IMR-90 (cell line): ENCODE measurements at regions not wholly inside any gene's neighbourhood (a gene's known extent, or its start where the extent isn't known, plus 50 kb on each side); places are given as distances from the start of the nearest gene placed in this dataset.

ENCODE experiments used
- ATAC-seq: fragments of 200-7000 bp; cut with Tn5 transposase; 2 replicates; pipeline ENCODE4 v1.9.1; 2020; ENCODE audit warnings: low read depth, mild to moderate bottlenecking, moderate library complexity
- BruUV-seq: library from RNA; stranded (reverse); fragments of 400-500 nt; replicated peaks from 2 replicates; lab custom pipeline; 2021; lab: Mats Ljungman, UMichigan
- CTCF ChIA-PET: fragments of 300-600 bp; formaldehyde crosslinking; extraction: SDS; loops from one replicate; lab custom pipeline; 2021; ENCODE audit warnings: antibody characterized with exemption; lab: Yijun Ruan, JAX
- POLR2A ChIA-PET: fragments of 300-600 bp; sonication (Branson Sonifier 250); formaldehyde crosslinking; loops from one replicate; lab custom pipeline; 2022; ENCODE audit warnings: antibody characterized with exemption; ENCODE audit not compliant: unreplicated experiment; lab: Charles Lee
- DNase-seq: peaks from one replicate; pipeline ENCODE4 v3.0.0; 2013
- H2AFZ ChIP-seq: replicated peaks from 2 replicates; pipeline ENCODE3; 2013; ENCODE audit warnings: low read length, mild to moderate bottlenecking; ENCODE audit not compliant: poor library complexity
- H2AK5ac ChIP-seq: 2 replicates; pipeline ENCODE4 v1.6.1; 2013; ENCODE audit warnings: low read depth, low read length, inconsistent platforms
- H2AK9ac ChIP-seq: replicated peaks from 2 replicates; pipeline ENCODE3; 2013; ENCODE audit warnings: mild to moderate bottlenecking, low read depth, low read length, moderate library complexity; ENCODE audit not compliant: poor library complexity
- H2BK120ac ChIP-seq: 2 replicates; pipeline ENCODE4 v1.6.1; 2013; ENCODE audit warnings: low read depth, low read length, inconsistent platforms
- H2BK15ac ChIP-seq: 3 replicates; pipeline ENCODE4 v1.6.1; 2013; ENCODE audit warnings: low read depth, low read length, inconsistent platforms
- H2BK20ac ChIP-seq: 2 replicates; pipeline ENCODE4 v1.6.1; 2013; ENCODE audit warnings: low read depth, mild to moderate bottlenecking, inconsistent platforms, low read length, moderate library complexity
- H2BK5ac ChIP-seq: 2 replicates; pipeline ENCODE4 v1.6.1; 2013; ENCODE audit warnings: mild to moderate bottlenecking, low read depth, low read length, inconsistent platforms; ENCODE audit not compliant: poor library complexity, severe bottlenecking
- H3K14ac ChIP-seq: replicated peaks from 2 replicates; pipeline ENCODE4 v1.6.1; 2013; ENCODE audit warnings: low read depth, low read length, inconsistent platforms
- H3K18ac ChIP-seq: 2 replicates; pipeline ENCODE4 v1.6.1; 2013; ENCODE audit warnings: low read depth, low read length, control low read depth
- H3K23ac ChIP-seq: 2 replicates; pipeline ENCODE4 v1.6.1; 2013; ENCODE audit warnings: low read depth, low read length, inconsistent platforms
- H3K27ac ChIP-seq: 2 replicates; pipeline ENCODE4 v1.5.1; 2013; ENCODE audit warnings: mild to moderate bottlenecking, control low read depth, low read length; ENCODE audit not compliant: insufficient read depth
- H3K27me3 ChIP-seq: 2 replicates; pipeline ENCODE4 v1.6.1; 2013; ENCODE audit warnings: low read length; ENCODE audit not compliant: control insufficient read depth, insufficient read depth
- H3K36me3 ChIP-seq: 2 replicates; pipeline ENCODE4 v1.6.1; 2013; ENCODE audit warnings: low read length, mixed read lengths; ENCODE audit not compliant: control insufficient read depth, insufficient read depth
- H3K4ac ChIP-seq: 2 replicates; pipeline ENCODE4 v1.6.1; 2013; ENCODE audit warnings: low read depth, low read length, inconsistent platforms
- H3K4me1 ChIP-seq: 2 replicates; pipeline ENCODE4 v1.6.1; 2013; ENCODE audit warnings: low read length, mixed read lengths; ENCODE audit not compliant: control insufficient read depth, insufficient read depth
- H3K4me2 ChIP-seq: 2 replicates; pipeline ENCODE4 v1.6.1; 2013; ENCODE audit warnings: low read depth, mild to moderate bottlenecking, control low read depth, low read length, moderate library complexity
- H3K4me3 ChIP-seq: 2 replicates; pipeline ENCODE4 v1.5.1; 2013; ENCODE audit warnings: low read depth, mild to moderate bottlenecking, control low read depth, low read length, moderate library complexity; ENCODE audit not compliant: insufficient read depth
- H3K56ac ChIP-seq: 2 replicates; pipeline ENCODE4 v1.6.1; 2013; ENCODE audit warnings: low read length, inconsistent platforms; ENCODE audit not compliant: insufficient read depth; ENCODE audit errors: extremely low read depth
- H3K79me1 ChIP-seq, 2 experiments: 2 replicates each; pipeline ENCODE4 v1.6.1; 2013; ENCODE audit warnings: low read length in 2 of 2, inconsistent platforms in 1 of 2, low read depth in 1 of 2
- H3K9ac ChIP-seq: 2 replicates; pipeline ENCODE4 v1.6.1; 2013; ENCODE audit warnings: low read depth, low read length, control low read depth
- H3K9me1 ChIP-seq: 2 replicates; pipeline ENCODE4 v1.6.1; 2013; ENCODE audit warnings: low read length, inconsistent platforms; ENCODE audit not compliant: insufficient read depth
- H3K9me3 ChIP-seq: 2 replicates; pipeline ENCODE4 v1.6.1; 2013; ENCODE audit warnings: low read length; ENCODE audit not compliant: control insufficient read depth, insufficient read depth
- H4K20me1 ChIP-seq: 2 replicates; pipeline ENCODE4 v1.6.1; 2013; ENCODE audit warnings: low read length, inconsistent platforms; ENCODE audit not compliant: insufficient read depth
- H4K5ac ChIP-seq: 2 replicates; pipeline ENCODE4 v1.6.1; 2013; ENCODE audit warnings: mild to moderate bottlenecking, low read depth, low read length, control low read depth
- H4K8ac ChIP-seq, 2 experiments: 2 replicates each; pipeline ENCODE4 v1.6.1; 2013; ENCODE audit warnings: low read depth in 2 of 2, low read length in 2 of 2, control low read depth in 1 of 2, inconsistent platforms in 1 of 2
- H4K91ac ChIP-seq: 2 replicates; pipeline ENCODE4 v1.6.1; 2013; ENCODE audit warnings: low read depth, low read length, inconsistent platforms; ENCODE audit not compliant: insufficient read depth
- CEBPB ChIP-seq: IDR thresholded peaks from 2 replicates; pipeline ENCODE4 v1.6.1; 2012; ENCODE audit warnings: low read depth, low read length, improper control_type of control experiment
- RAD21 ChIP-seq: IDR thresholded peaks from 2 replicates; pipeline ENCODE4 v1.6.1; 2012; ENCODE audit warnings: low read length, improper control_type of control experiment
- WGBS, 2 experiments: methylation state at CpG; one replicate each; pipeline versions ENCODE4 v1.1.5 to v1.1.7; 2013; ENCODE audit warnings: missing lambda C conversion rate in 2 of 2; ENCODE audit not compliant: insufficient read length in 1 of 2; ENCODE audit errors: extremely low coverage in 2 of 2; 5-methylcytosine and 5-hydroxymethylcytosine counted together
- dilution Hi-C: fragments of 300-500 bp; cut with HindIII; formaldehyde crosslinking; loops from one replicate; pipeline ENCODE4 v1.14.3; 2018; ENCODE audit warnings: low sequenced_read_pairs; ENCODE audit not compliant: unreplicated experiment
- in situ Hi-C: fragments of 300-500 bp; cut with MboI; formaldehyde crosslinking; loops from 3 replicates; pipeline ENCODE4 v1.14.3; 2019; ENCODE audit warnings: low sequenced_read_pairs, inconsistent platforms, mixed read lengths
- intact Hi-C: fragments of 100-400 bp; cut with micrococcal nuclease; formaldehyde crosslinking; loops from 2 replicates; pipeline ENCODE4 v1.10.0; 2022

GRCh38 chr2:220482716-220483115 is 855.3 kb downstream of the SLC4A3 start:
- no peak overlapping the region for H2AK9ac ChIP-seq
- in situ Hi-C loops = no loop called here
- intact Hi-C loops = no loop called here
- no peak overlapping the region for H4K91ac ChIP-seq
- dilution Hi-C loops = no loop called here
- ATAC-seq (no peak), DNase-seq (no peak)
- no peak overlapping the region for H3K23ac ChIP-seq
- CTCF ChIA-PET = no interaction called here
- no peaks in the 10 kb centered on the region for H3K9me3 ChIP-seq
- no peak overlapping the region for H3K4me2 ChIP-seq
- no TSS peak for BruUV-seq
- no peak overlapping the region for H3K4ac ChIP-seq
- no peaks in the 10 kb centered on the region for H3K36me3 ChIP-seq
- H3K27ac ChIP-seq = no peak overlapping the region
- H2BK20ac ChIP-seq = no peak overlapping the region
- H2BK120ac ChIP-seq = no peak overlapping the region
- H3K79me1 ChIP-seq = no peaks in the 10 kb centered on the region
- no peak overlapping the region for H4K5ac ChIP-seq
- no peak overlapping the region for H3K18ac ChIP-seq
- no peak overlapping the region for H2BK15ac ChIP-seq
- no peaks in the 10 kb centered on the region for H3K27me3 ChIP-seq
- no peak overlapping the region for H2AFZ ChIP-seq
- 0 out of 2 replicates have a peak, but pooled peaks have one; percentile 13 for TF ChIP-seq CEBPB
- TF ChIP-seq RAD21 = no peak
- no peaks in the 10 kb centered on the region for H3K4me1 ChIP-seq
- no peak overlapping the region for H4K8ac ChIP-seq
- H3K14ac ChIP-seq = no peak overlapping the region
- no peak overlapping the region for H3K4me3 ChIP-seq
- no peak overlapping the region for H3K56ac ChIP-seq
- no CpG with 5 or more reads among the region's 3 CpGs for whole genome bisulfite sequencing, 2 experiments
- no peak overlapping the region for H2AK5ac ChIP-seq
- no peaks in the 10 kb centered on the region for H4K20me1 ChIP-seq
- POLR2A ChIA-PET = no interaction called here
- no peaks in the 10 kb centered on the region for H3K9me1 ChIP-seq
- no peak overlapping the region for H2BK5ac ChIP-seq
- no peak overlapping the region for H3K9ac ChIP-seq
